ENCODE measurements at regions not wholly inside any gene's neighbourhood (a gene's known extent, or its start where the extent isn't known, plus 50 kb on each side); places are given as distances from the start of the nearest gene placed in this dataset.

- TF ChIP-seq CTCF (IDR thresholded peaks at IDR 0.05), result no peak
- no peak for TF ChIP-seq REST (IDR thresholded peaks at IDR 0.05; ENCODE audit: insufficient read depth in 1 of 2, low read depth in 2 of 2, low read length in 1 of 2)
Observed at GRCh38 chr2:182554950-182555349, 128.1 kb upstream of the PDE1A start.

Measured in Panc1 (cell line).